ENCODE measurements at regions not wholly inside any gene's neighbourhood (a gene's known extent, or its start where the extent isn't known, plus 50 kb on each side); places are given as distances from the start of the nearest gene placed in this dataset.

DNA sequence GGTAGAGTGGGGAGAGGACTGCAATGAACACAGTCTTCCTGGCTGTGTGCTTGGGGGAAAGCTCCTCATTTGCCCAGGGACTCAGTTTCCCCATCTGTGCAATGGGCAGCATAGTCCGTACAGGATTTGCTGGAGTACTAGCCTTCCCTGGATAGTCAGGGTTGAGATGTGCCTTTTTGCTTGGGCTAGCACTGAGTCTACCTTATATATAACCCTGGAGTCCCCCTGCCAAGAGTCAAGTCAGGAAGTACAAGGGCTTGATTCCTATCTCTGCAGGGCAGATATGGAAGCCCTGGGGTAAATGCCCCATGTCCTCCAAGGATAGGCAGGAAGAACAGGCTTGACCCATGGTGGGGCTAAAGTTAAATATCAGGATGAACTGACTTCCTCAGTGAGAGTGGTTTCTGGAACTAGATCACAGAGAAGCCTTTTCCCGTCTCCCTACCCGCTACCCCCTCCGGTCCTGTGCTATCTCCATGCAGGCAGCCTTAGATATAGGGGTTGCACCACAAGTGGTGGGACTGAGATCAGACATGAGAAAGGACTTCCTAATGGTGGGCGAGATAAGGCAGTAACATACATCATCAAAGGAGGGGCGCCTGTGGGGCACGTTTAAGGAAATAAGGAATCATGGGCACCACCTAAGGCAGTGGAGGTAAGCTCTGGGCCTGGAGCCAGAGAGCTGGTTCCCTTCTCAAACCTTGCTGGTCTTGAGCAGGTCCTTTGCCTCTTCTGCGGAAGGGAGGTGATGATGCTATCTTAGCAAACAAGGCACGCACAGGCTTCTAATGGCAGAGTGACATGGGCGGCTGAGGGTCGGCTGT lies 157.9 kb downstream of the MRPL14 start:
- DNase-seq (ENCODE audit: low spot score), result no peak

- DNase-seq (ENCODE audit: low spot score), result no peak
Observed at GRCh38 chr6:43968110-43968965, 158.9 kb downstream of the MRPL14 start.

DNA sequence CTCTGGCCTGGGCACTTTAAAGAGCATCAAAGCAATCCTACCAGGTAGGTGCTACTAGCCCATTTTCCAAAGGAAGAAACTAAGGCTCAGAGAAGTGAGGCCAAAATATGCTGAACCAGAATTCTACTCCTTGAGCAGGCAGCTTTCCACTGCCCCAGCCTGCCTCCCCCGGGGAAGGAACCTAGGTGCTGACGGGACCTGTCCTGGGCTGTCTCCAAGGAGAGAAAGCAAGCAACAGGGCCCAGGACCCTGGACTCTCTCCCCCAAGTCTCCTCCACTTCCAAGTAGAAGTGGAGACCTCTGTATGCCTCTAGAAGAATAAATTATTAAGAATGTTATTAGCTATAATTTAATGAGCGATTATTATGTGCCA lies 159.5 kb downstream of the MRPL14 start:
- no peak for DNase-seq (ENCODE audit: low spot score)

- DNase-seq (ENCODE audit: low spot score), result no peak
Observed at GRCh38 chr6:43966853-43967718, 160.2 kb downstream of the MRPL14 start.

DNA sequence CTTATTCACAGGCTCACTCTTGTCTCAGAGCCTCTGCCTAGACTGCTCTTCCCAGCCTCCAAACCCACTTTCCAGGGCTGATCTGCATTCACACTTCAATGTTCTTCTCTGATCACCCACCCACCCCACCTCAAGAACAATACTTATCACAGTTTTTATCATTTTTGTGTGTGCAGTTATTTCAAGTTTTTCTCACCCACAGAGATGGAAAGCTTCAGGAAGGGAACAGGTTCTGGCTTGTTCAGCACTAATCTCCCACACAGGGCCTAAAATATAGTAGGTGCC lies 160.9 kb downstream of the MRPL14 start:
- DNase-seq (ENCODE audit: low spot score), result no peak

- no peak for DNase-seq (ENCODE audit: low spot score)
Observed at GRCh38 chr6:43965628-43966373, 161.5 kb downstream of the MRPL14 start.

- no peak for DNase-seq (ENCODE audit: low spot score)
Observed at GRCh38 chr6:43964659-43965570, 162.3 kb downstream of the MRPL14 start.

DNA sequence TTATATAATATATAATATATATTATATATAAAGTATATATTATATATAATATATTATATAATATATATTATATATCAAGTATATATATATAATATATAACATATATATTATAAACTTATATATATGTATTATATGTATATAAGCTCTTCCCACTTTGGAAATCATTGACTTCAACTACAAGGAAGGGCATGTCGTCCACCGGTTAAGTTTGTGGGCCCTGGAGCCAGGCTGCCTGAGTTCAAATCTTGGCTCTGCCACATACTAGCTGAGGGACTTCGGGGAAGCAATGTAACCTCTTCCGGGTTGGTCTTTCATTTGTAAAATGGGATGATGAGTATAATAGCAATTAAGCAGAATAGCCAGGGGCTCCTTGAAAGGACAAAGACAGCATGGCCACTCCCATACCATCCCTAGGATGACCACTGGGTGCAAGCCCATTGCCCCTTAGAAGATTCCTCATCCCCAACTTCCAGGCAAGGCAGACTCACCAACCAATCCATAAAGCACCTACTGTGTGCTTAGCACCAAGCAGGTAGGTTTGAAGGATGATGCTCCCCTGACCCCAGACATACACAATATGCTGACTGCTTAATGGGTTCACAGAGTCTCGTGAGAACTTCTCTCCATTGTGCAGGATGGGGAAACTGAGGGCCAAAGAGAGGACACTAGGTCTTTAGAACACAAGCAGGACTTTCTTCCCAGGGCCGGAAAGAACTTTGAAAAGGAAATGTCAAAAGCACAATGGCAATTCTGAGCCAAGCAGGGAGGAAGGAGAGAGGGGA lies 163.2 kb downstream of the MRPL14 start:
- DNase-seq (ENCODE audit: low spot score), result no peak

DNA sequence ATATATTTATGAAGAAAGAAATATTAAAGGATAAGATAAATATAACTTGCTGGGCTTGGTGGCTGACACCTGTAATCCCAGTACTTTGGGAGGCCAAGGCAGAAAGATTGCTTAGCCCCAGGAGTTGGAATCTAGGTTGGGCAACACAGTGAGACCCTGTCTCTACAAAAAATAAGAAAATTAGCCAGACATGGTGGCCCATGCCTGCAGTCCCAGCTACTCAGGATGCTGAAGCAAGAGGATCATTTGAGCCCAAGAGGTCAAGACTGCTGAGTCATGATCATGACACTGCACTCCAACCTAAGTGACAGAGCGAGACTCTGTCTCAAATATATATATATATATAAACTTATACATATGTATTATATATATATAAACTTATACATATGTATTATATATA lies 164.0 kb downstream of the MRPL14 start:
- no peak for DNase-seq (ENCODE audit: low spot score)

GRCh38 chr6:43962458-43962857 lies 164.8 kb downstream of the MRPL14 start:
- DNase-seq (ENCODE audit: low spot score), result no peak

DNA sequence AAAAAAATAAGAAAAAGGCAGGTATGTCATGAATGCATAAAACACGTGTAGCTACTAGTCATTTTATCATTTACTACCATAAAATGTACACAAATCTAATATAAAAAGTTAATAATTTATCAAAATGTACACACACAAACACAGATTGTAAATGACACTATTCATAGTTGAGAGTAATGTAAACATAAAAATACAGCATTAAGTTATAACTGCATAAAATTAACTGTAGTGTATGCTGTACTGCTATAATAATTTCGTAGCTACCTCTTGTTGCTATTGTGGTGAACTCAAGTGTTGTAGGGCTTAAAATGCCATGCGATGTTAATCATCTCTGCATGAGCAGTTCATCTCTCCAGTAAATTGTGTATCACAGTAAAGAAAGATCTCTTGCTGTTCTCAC lies 170.0 kb downstream of the MRPL14 start:
- no peak for DNase-seq (ENCODE audit: low spot score)

DNA sequence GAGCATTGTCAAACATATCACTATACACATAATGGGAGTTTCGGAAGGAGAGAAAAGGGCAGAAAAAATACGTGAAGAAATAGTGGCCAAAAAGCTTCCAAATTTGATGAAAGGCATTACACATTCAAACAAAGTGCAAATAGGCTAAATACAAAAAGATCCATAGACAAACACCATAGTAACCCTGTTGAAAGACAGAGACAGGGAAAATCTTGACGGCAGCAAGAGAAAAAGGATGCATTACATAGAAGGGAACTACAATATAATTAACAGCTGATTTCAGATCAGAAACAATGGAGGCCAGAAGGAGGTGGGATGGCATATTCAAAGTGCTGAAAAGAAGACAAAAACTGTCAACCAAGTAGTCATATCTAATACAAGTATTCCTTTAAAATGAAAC lies 170.8 kb downstream of the MRPL14 start:
- no peak for DNase-seq (ENCODE audit: low spot score)

GRCh38 chr6:43954311-43955131 lies 172.7 kb downstream of the MRPL14 start:
- DNase-seq (ENCODE audit: low spot score), result no peak

GRCh38 chr6:43953794-43954310 lies 173.4 kb downstream of the MRPL14 start:
- no peak for DNase-seq (ENCODE audit: low spot score)

- no peak for DNase-seq (ENCODE audit: low spot score)
Observed at GRCh38 chr6:43953256-43953655, 174.0 kb downstream of the MRPL14 start.

DNA sequence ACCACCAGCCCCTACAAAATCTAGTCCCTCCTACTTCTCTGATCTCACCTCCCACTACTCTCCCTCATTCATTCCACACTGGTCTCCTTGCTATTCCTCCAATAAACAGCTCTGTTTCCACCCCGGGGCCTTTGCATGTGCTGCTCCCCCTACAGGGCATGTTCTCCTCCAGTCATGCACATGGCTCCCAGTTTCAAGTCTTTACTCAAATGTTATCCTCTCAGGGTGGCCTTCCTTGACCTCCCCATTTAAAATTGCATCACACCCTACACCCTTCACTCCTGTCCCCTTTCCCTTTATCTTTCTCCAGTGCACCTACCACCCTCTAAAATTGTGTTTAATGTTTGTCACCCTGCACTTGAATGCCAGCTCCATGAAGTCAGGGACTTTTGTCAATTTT lies 174.5 kb downstream of the MRPL14 start:
- DNase-seq (ENCODE audit: low spot score), result no peak

DNA sequence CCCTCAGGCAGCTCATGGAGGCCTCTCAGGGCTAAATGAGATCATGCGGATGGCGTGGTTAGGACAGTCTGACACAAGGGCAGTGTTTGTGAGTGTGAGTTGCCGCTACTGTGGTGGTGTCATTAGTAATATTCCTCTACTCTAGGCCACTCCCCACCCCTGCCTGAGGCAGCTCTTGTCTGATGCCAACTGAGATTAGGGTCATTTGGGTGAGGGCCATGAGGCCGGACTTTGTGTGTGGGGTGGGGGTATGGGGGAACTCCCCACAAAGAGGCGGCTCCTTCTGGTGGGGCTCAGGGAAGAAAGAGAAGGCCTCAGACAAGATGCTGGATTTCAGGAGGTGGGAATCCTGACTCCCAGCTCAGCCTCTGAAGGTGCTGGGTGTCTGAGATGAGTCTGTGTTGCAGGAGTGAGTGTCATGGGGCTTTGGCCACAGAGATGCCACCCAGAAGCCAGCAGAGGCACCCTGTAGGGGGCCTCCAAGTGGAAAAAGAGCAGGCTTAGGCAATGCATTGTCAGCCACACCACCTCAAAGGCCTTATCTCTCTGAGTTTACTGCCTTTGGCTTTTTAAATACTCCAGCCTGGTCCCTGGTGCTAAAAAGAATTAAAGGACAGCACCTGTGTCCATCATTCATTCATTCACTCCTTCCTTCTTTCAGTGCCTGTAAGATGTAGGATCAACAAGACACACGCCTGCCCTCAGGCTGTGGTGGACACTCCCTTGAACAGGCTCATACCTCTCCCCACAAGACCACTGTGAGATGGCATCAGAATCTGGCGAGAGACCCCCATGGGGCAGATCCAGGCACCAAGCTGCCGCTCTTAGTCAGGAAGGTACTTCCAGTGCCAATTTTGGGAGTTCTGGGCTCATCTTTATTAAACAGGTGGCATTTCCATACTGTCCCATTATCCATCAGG lies 175.2 kb downstream of the MRPL14 start:
- peak; percentile 60 for DNase-seq (ENCODE audit: low spot score)

Data from umbilical cord (tissue), 1 donor.